GM21619 (cell line): ENCODE measurements at regions not wholly inside any gene's neighbourhood (a gene's known extent, or its start where the extent isn't known, plus 50 kb on each side); places are given as distances from the start of the nearest gene placed in this dataset.
"Not testable (repeated sequence)": the region's sequence is repeated elsewhere in the genome, so short reads cannot be mapped to it uniquely, and the experiment has no call there.

Experiments used
- ATAC-seq: cut with Tn5 transposase; IDR thresholded peaks from one replicate; pipeline ENCODE4 v1.9.1; 2021; ENCODE audit not compliant: unreplicated experiment

DNA sequence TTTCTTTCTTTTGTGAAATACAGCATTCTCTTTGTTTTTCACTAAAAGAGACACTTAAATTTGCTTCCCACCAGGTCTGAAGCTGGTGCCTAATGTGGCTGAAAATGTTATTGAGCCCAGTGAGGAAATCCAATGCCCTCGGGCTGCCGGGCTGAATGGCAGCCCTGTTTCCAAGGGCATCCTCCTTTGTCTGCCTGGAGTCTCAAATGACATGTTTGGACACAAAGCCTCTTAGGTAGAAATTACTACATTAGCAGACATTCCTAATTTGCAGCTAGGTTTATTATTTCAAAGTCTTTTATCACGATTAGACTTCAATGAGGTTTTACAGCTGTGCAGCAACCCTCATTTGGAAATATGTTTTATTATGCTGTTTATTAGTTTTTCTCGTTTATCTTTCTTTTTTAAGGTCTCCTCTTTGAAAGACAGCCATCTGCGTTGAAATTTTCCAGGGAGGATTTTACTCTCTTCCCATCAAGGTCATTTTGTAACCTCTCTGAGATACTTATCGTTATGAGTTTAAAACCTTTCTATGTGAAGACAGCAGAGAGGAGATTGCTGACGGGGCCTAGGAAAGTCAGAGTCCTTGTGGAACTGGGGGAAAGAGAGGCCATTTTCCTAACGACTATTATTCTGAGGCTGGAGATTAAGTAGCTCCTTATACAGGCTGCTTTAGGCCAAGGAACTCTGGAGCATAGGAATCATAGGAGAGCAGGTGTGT, 59.0 kb upstream of the ZNF532 start:
- ATAC-seq: no peak

- peak; percentile 96 for ATAC-seq
These were observed 57.6 kb upstream of the ZNF532 start for GRCh38 chr18:58806826-58807714.

DNA sequence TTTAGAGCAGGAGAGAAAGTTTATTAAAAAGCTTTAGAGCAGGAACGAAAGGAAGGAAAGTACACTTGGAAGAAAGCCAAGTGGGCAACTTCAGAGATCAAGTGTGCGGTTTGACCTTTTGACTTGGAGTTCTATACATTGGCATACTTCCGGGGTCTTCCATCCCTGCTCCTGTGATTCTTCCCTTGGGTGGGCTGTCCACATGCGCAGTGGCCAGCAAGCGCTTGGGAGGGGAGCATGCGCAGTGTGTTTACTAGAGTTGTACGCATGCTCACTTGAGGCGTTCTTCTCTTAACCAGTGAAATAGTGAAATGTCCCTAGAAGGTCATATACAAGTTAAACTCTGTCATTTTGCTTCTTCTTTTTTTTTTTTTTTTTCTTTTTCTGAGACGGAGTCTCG, 56.9 kb upstream of the ZNF532 start:
- ATAC-seq: no peak

DNA sequence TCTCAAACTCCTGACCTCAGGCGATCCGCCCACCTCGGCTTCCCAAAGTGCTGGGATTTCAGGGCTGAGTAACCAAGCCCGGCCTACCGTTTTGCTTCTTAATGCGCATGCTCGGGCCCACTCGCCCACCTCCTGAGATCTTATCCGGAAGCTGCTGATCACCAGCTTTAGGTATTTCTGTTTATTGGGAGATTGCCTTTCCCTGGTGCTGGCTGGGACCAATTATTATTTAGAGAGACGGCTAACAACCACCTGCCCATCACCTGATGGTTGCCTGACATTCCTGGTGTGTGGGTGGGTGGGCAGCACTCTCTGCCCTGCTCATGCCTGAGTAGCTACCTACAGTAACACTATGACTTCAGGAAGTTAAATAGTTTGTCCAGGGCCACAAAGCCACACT, 56.3 kb upstream of the ZNF532 start:
- no peak for ATAC-seq

- not testable (repeated sequence) for ATAC-seq
These were observed 52.8 kb upstream of the ZNF532 start for GRCh38 chr18:58811859-58812258.

- ATAC-seq: no peak
These were observed 51.6 kb upstream of the ZNF532 start for GRCh38 chr18:58813105-58813504.

GRCh38 chr18:58813561-58814225, 51.0 kb upstream of the ZNF532 start:
- no peak for ATAC-seq

DNA sequence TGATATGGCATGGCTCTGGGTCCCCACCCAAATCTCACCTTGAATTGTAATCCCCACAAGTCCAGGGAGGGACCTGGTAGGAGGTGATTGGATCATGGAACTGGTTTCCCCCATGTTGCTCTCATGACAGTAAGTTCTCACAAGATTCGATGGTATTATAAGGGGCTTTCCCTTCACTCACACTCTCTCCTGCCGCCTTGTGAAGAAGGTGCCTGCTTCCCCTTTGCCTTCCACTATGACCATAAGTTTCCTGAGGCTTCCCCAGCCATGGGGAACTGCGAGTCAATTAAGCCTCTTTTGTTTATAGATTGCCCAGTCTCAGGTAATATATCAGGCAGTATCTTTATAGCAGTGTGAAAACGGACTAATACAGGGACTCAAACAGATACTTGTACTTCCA, 50.4 kb upstream of the ZNF532 start:
- ATAC-seq: no peak
